IPS-18a (cell line): ENCODE measurements at regions not wholly inside any gene's neighbourhood (a gene's known extent, or its start where the extent isn't known, plus 50 kb on each side); places are given as distances from the start of the nearest gene placed in this dataset.

Source experiments
- H3K27ac ChIP-seq: one replicate; pipeline ENCODE4 v1.5.1; 2013; ENCODE audit warnings: low read length
- H3K27me3 ChIP-seq: one replicate; pipeline ENCODE4 v1.6.1; 2013; ENCODE audit warnings: mild to moderate bottlenecking, low read length; ENCODE audit not compliant: control insufficient read depth, insufficient read depth
- H3K36me3 ChIP-seq: one replicate; pipeline ENCODE4 v1.6.1; 2013; ENCODE audit warnings: low read depth, low read length; ENCODE audit not compliant: control insufficient read depth
- H3K4me1 ChIP-seq: one replicate; pipeline ENCODE4 v1.6.1; 2013; ENCODE audit warnings: low read depth, low read length; ENCODE audit not compliant: control insufficient read depth
- H3K4me3 ChIP-seq: one replicate; pipeline ENCODE4 v1.5.1; 2013; ENCODE audit warnings: low read length
- H3K9ac ChIP-seq: one replicate; pipeline ENCODE4 v1.6.1; 2013; ENCODE audit warnings: mild to moderate bottlenecking, low read length, moderate library complexity
- H3K9me3 ChIP-seq: one replicate; pipeline ENCODE4 v1.6.1; 2013; ENCODE audit warnings: low read depth, low read length; ENCODE audit not compliant: control insufficient read depth

DNA sequence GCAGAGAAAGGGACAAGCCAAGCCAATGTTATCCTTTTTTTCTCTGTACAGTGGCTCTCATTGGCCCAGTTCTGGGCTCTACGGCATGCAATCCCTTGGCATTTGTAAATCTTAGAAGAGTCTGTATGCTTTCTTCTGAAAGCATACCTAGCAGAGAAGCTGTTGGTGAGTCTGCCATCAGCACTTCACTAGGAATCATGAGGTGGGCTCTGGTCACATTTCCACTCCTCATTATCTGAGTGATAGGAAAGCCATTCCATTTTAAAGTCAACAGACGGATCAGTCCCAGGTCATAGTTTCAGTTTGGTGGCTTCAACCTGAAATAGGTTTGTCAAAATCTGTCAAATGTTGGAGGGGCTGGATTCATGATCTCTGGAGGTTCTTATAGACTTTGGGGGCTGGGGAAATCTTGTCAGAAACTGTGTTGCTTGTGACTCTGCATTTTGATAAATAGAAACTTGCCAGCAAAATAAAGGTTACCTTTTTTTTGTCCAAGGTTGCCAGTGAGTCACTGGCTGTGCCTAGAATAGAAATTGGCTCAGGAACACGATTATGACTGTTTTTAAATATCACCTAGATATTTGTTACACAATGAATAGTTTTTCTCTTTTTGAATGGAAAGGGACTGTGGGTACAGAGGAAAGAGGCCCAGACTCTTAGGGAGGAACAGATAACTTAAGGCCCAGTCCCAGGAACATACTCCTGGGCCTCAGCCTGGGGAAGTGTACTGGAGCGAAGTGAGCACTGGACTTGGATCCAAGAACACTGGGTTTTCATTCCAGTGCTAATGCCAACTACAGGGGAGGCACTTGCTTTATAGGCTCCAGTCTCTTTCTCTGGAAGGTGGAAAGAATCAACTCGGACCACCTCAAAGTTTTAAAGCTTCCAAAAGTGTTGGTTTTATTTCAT lies 183.1 kb downstream of the NMUR2 start:
- H3K36me3 ChIP-seq, result no peaks in the 10 kb centered on the region
- no peak overlapping the region for H3K27ac ChIP-seq
- no peak overlapping the region for H3K4me3 ChIP-seq
- H3K4me1 ChIP-seq, result no peaks in the 10 kb centered on the region
- H3K27me3 ChIP-seq, result no peaks in the 10 kb centered on the region
- H3K9me3 ChIP-seq, result no peaks in the 10 kb centered on the region
- H3K9ac ChIP-seq, result no peak overlapping the region

- Histone ChIP-seq H3K36me3 (no peaks in the 10 kb centered on the region), H3K9ac (no peak overlapping the region), H3K4me3 (no peak overlapping the region), H3K27me3 (no peaks in the 10 kb centered on the region), H3K27ac (no peak overlapping the region), H3K9me3 (no peaks in the 10 kb centered on the region), H3K4me1 (no peaks in the 10 kb centered on the region)
These were observed 186.4 kb downstream of the NMUR2 start for GRCh38 chr5:152218694-152219093.

DNA sequence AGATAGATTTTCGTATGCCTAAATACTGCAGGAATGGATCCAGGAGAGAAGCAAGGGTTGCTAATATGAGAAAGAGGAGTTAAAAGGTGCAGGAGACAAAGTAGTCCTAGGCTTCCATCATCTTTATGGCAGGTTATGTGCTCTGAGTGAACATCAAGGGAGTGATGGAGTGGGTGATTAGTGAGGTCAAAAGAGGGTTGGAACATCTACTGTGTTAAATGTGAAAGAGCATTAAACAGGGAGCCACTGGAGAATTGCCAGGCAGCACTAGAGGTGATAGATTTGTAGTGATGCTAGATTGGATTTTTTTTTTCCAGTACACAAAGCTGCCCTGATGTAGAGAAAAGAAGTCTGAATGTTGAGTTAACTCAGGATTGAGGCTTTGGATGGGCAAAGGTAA lies 199.3 kb downstream of the NMUR2 start:
- Histone ChIP-seq H3K27me3 (no peaks in the 10 kb centered on the region), H3K27ac (no peak overlapping the region), H3K4me1 (no peaks in the 10 kb centered on the region), H3K4me3 (no peak overlapping the region), H3K9ac (no peak overlapping the region), H3K9me3 (no peaks in the 10 kb centered on the region), H3K36me3 (no peaks in the 10 kb centered on the region)

DNA sequence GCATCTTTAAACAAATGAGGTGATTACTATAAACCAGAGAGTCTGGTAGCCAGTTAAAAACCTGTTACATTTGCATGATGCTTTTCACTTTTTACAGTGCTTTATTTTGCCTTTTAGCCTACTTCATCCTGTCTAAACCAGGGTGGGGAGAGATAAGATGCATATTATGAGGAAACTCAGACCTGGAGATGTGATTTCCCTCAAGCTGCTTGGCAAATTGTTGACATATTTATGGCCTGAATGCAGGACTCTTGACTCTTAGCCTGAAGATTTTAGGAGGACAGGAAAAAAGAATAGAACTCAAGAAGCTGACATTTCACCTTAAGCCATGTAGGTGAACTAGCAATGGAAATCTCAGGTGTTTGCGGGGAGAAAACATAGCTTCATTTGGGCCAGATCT lies 202.8 kb downstream of the NMUR2 start:
- no peak overlapping the region for H3K27ac ChIP-seq
- H3K36me3 ChIP-seq, result no peaks in the 10 kb centered on the region
- no peaks in the 10 kb centered on the region for H3K4me1 ChIP-seq
- no peak overlapping the region for H3K4me3 ChIP-seq
- H3K9ac ChIP-seq, result no peak overlapping the region
- H3K27me3 ChIP-seq, result no peaks in the 10 kb centered on the region
- no peaks in the 10 kb centered on the region for H3K9me3 ChIP-seq

DNA sequence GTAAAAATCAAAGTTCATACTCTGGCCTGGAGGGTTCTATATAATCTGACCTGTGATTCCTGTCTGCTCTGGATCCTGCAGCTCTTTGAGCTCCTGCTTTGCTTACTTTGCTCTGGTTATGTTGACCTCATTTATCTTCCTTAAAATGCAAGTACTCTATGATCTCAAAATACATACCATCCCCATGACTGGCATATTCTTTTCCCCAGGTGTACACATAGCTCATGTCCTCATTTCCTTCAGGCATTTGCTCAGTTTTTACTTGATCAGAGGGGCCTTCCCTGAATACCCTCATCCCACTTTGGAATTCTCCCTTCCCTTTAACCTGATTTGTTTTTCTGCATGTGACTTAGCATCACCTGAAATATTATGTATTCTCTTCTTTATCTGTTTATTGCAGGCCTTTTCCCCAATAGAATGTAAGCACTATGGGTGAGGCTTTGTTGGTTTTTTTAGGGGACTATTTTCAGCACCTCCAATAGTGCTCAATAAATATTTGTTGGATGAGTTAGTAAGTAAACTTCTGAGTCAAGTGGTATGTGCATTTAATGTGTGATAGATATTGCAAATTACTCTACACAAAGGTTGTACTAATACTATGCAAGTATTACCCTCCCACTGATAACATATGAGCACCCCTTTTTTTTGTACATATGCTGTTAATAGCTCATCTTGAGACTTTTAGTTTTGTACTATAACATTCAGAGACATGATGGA lies 211.5 kb downstream of the NMUR2 start:
- no peaks in the 10 kb centered on the region for H3K4me1 ChIP-seq
- H3K4me3 ChIP-seq, result no peak overlapping the region
- H3K27me3 ChIP-seq, result no peaks in the 10 kb centered on the region
- H3K9ac ChIP-seq, result no peak overlapping the region
- H3K36me3 ChIP-seq, result no peaks in the 10 kb centered on the region
- H3K9me3 ChIP-seq, result no peaks in the 10 kb centered on the region
- no peak overlapping the region for H3K27ac ChIP-seq

DNA sequence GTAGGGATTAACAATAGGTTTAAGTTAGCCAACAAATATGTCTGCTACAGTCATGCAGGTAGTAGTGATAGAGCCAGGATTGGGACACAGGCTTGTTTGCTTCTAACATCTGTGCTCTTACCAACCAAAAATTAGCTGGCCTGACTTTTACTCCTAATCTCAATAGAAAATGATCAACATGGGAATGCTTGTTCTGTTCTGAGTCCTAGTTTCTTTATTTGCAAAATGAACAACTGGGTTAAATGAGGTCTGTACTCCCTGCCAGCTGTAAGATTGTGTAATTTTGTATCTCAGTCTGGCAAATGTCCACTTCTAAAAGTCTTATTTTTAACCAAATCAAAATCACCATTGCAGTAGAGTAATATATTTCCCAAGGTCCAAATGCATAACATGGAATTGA lies 216.8 kb downstream of the NMUR2 start:
- Histone ChIP-seq H3K27ac (no peak overlapping the region), H3K36me3 (no peaks in the 10 kb centered on the region), H3K9ac (no peak overlapping the region), H3K9me3 (no peaks in the 10 kb centered on the region), H3K27me3 (no peaks in the 10 kb centered on the region), H3K4me3 (no peak overlapping the region), H3K4me1 (no peaks in the 10 kb centered on the region)

DNA sequence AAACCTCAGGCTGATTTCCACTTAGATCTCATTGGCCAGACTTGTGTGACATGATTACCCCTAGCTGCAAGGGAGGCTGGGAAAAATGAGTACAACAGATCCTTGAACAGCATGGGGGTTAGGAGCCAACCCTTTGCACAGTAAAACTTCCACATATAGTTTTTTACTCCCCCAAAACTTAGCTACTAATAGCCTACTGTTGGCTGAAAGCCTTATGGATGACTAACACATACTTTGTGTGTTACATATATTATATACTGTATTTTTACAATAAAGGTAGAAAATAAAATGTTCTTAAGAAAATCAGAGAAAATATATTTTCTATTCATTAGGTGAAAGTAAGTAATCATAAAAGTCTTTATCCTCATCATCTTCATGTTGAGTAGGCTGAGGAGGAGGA lies 217.4 kb downstream of the NMUR2 start:
- no peak overlapping the region for H3K27ac ChIP-seq
- no peaks in the 10 kb centered on the region for H3K4me1 ChIP-seq
- no peaks in the 10 kb centered on the region for H3K36me3 ChIP-seq
- H3K4me3 ChIP-seq, result no peak overlapping the region
- H3K27me3 ChIP-seq, result no peaks in the 10 kb centered on the region
- no peak overlapping the region for H3K9ac ChIP-seq
- no peaks in the 10 kb centered on the region for H3K9me3 ChIP-seq

DNA sequence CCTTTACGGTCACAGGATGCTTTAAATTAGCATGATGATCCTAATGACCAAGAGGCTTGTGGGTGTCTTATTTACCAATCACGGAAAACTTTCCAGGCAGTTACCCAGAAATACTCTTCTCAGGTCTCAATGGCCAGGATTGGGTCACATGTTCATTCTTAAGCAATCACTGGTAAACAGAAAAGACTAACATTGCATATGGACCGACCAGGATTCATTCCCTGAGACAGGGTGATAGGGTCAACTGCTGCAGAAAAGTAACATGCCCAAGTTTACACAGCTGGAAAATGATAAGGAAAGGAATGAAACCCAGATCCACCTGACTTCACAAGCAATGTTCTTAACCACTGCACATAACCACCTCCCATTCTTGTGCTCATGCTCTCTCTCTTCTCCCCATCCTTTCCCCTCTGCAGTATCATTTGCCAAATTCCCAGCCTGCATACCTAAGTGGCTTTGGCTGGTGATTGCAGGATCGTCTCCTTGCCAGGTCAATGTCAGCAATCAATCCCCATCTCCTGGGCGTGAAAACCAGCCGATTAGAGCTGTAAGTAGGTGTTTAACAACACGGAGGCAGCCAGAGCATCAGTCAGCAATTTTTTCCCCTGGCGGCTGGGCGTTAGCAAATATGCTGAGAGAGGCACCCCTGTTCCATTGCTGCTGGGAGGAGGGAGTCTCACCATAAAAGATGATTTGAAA lies 219.4 kb downstream of the NMUR2 start:
- Histone ChIP-seq H3K4me3 (no peak overlapping the region), H3K36me3 (no peaks in the 10 kb centered on the region), H3K27ac (no peak overlapping the region), H3K4me1 (no peaks in the 10 kb centered on the region), H3K27me3 (no peaks in the 10 kb centered on the region), H3K9ac (no peak overlapping the region), H3K9me3 (no peaks in the 10 kb centered on the region)

GRCh38 chr5:152184266-152184665 lies 220.8 kb downstream of the NMUR2 start:
- Histone ChIP-seq H3K9ac (no peak overlapping the region), H3K36me3 (no peaks in the 10 kb centered on the region), H3K4me1 (no peaks in the 10 kb centered on the region), H3K4me3 (no peak overlapping the region), H3K27ac (no peak overlapping the region), H3K9me3 (peaks cover 11% of the 10 kb centered on the region), H3K27me3 (no peaks in the 10 kb centered on the region)

DNA sequence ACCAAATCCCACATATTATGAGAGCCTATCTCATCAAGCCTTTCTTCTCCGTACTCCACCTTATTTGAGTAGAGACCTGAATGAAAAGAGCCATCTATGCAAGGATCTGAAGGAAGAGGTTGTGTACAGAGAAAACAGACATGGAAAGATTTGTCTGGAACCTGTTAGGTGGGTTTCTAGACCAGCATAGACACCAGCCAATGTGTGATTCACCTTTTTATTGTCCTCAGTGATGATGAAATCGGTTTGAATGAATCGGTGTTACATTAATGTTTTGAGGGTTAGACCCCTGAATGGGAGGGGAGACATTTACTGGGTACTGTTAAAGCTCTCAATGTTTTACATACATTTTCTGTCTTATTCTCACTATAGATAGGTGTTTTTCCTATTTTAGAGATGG lies 223.6 kb downstream of the NMUR2 start:
- Histone ChIP-seq H3K9me3 (peaks cover 14% of the 10 kb centered on the region), H3K4me1 (peaks cover 12% of the 10 kb centered on the region), H3K9ac (no peak overlapping the region), H3K36me3 (no peaks in the 10 kb centered on the region), H3K27me3 (no peaks in the 10 kb centered on the region), H3K27ac (no peak overlapping the region), H3K4me3 (no peak overlapping the region)

DNA sequence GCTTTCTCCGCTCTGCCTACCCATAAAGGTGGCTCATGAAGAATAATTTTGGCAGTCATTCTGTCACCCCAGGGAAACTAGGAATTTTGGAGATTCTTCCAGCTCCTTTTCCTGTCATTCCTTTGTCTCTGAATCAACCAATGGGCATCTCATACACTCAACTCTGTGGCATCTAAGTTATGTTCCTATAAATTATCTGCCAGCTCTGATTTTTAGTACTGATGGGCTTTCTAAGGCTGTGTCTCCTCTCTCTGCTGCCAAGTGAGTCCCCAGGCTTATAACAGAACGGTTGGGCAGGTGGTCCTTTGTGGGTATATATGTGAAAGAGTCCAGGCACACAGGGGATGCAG lies 226.8 kb downstream of the NMUR2 start:
- H3K27ac ChIP-seq, result no peak overlapping the region
- H3K4me1 ChIP-seq, result peaks cover 12% of the 10 kb centered on the region
- H3K36me3 ChIP-seq, result no peaks in the 10 kb centered on the region
- peaks cover 14% of the 10 kb centered on the region for H3K9me3 ChIP-seq
- no peak overlapping the region for H3K4me3 ChIP-seq
- no peaks in the 10 kb centered on the region for H3K27me3 ChIP-seq
- no peak overlapping the region for H3K9ac ChIP-seq
